ENCODE measurements at regions not wholly inside any gene's neighbourhood (a gene's known extent, or its start where the extent isn't known, plus 50 kb on each side); places are given as distances from the start of the nearest gene placed in this dataset.

- Histone ChIP-seq H3K79me2 (ENCODE audit: low read length) (no peaks in the 10 kb centered on the region), H3F3A (ENCODE audit: low read length, unreplicated experiment) (no peaks in the 10 kb centered on the region), H3K27ac (ENCODE audit: low read length) (no peak overlapping the region), H3K9me3 (ENCODE audit: low read length) (no peaks in the 10 kb centered on the region), H2AFZ (ENCODE audit: low read length) (no peak overlapping the region), H3K9ac (ENCODE audit: low read length) (no peak overlapping the region), H3K27me3 (ENCODE audit: low read length) (no peaks in the 10 kb centered on the region), H3K36me3 (ENCODE audit: low read depth, low read length) (no peaks in the 10 kb centered on the region), H4K20me1 (ENCODE audit: low read length) (no peaks in the 10 kb centered on the region), H3K4me3 (ENCODE audit: low read length) (no peak overlapping the region), H3K9me2 (replicated peaks; ENCODE audit: low read length) (no peaks in the 10 kb centered on the region), H3K4me1 (ENCODE audit: insufficient read depth, low read length) (no peaks in the 10 kb centered on the region), H3K4me2 (ENCODE audit: low read length) (no peak overlapping the region)
- ATAC-seq: no peak
- no peak for DNase-seq
- BruUV-seq (replicated peaks): no TSS peak
- CTCF ChIA-PET: no interaction called here
- POLR2A ChIA-PET (ENCODE audit: unreplicated experiment): no interaction called here
- no peak for TF ChIP-seq EZH2phosphoT487 (IDR thresholded peaks at IDR 0.05; ENCODE audit: borderline replicate concordance, low read length)
- no peak for TF ChIP-seq CTCF (conservative IDR thresholded peaks at IDR 0.05; ENCODE audit: low read depth, low read length)
- TF ChIP-seq EZH2 (IDR thresholded peaks at IDR 0.05; ENCODE audit: low read length, unreplicated experiment): no peak
- intact Hi-C loops (cut with micrococcal nuclease): no loop called here
These were observed 211.5 kb downstream of the KLF6 start for GRCh38 chr10:3573498-3573897.

GRCh38 chr10:3571310-3571825, 213.6 kb downstream of the KLF6 start:
- no peak for TF ChIP-seq CTCF (conservative IDR thresholded peaks at IDR 0.05; ENCODE audit: low read depth, low read length)
- no peak for TF ChIP-seq EZH2phosphoT487 (IDR thresholded peaks at IDR 0.05; ENCODE audit: borderline replicate concordance, low read length)
- TF ChIP-seq EZH2 (IDR thresholded peaks at IDR 0.05; ENCODE audit: low read length, unreplicated experiment): no peak

GRCh38 chr10:3570855-3571266, 214.1 kb downstream of the KLF6 start:
- ATAC-seq (no peak), DNase-seq (no peak)
- Histone ChIP-seq H3K4me1 (ENCODE audit: insufficient read depth, low read length) (peaks cover 10% of the 10 kb centered on the region), H3K9me2 (replicated peaks; ENCODE audit: low read length) (no peaks in the 10 kb centered on the region), H3K9ac (ENCODE audit: low read length) (no peak overlapping the region), H3K4me3 (ENCODE audit: low read length) (no peak overlapping the region), H2AFZ (ENCODE audit: low read length) (no peak overlapping the region), H3F3A (ENCODE audit: low read length, unreplicated experiment) (no peaks in the 10 kb centered on the region), H3K9me3 (ENCODE audit: low read length) (no peaks in the 10 kb centered on the region), H4K20me1 (ENCODE audit: low read length) (no peaks in the 10 kb centered on the region), H3K4me2 (ENCODE audit: low read length) (no peak overlapping the region), H3K79me2 (ENCODE audit: low read length) (no peaks in the 10 kb centered on the region), H3K27me3 (ENCODE audit: low read length) (no peaks in the 10 kb centered on the region), H3K27ac (ENCODE audit: low read length) (no peak overlapping the region), H3K36me3 (ENCODE audit: low read depth, low read length) (no peaks in the 10 kb centered on the region)
- no peak for TF ChIP-seq EZH2 (IDR thresholded peaks at IDR 0.05; ENCODE audit: low read length, unreplicated experiment)
- TF ChIP-seq CTCF (conservative IDR thresholded peaks at IDR 0.05; ENCODE audit: low read depth, low read length): no peak
- no peak for TF ChIP-seq EZH2phosphoT487 (IDR thresholded peaks at IDR 0.05; ENCODE audit: borderline replicate concordance, low read length)
- POLR2A ChIA-PET (ENCODE audit: unreplicated experiment): no interaction called here
- BruUV-seq (replicated peaks): no TSS peak
- intact Hi-C loops (cut with micrococcal nuclease): no loop called here
- CTCF ChIA-PET: no interaction called here

More at GRCh38 chr10:3571310-3571825, 213.6 kb downstream of the KLF6 start:
- no peaks in the 10 kb centered on the region for H3K27me3 ChIP-seq (ENCODE audit: low read length)
- no peaks in the 10 kb centered on the region for H4K20me1 ChIP-seq (ENCODE audit: low read length)
- no TSS peak for BruUV-seq (replicated peaks)
- no peak overlapping the region for H2AFZ ChIP-seq (ENCODE audit: low read length)
- peaks cover 10% of the 10 kb centered on the region for H3K4me1 ChIP-seq (ENCODE audit: insufficient read depth, low read length)
- ChIA-PET CTCF (no interaction called here), POLR2A (ENCODE audit: unreplicated experiment) (no interaction called here)
- no peak overlapping the region for H3K27ac ChIP-seq (ENCODE audit: low read length)
- no peaks in the 10 kb centered on the region for H3K79me2 ChIP-seq (ENCODE audit: low read length)
- H3K9me2 ChIP-seq (replicated peaks; ENCODE audit: low read length): no peaks in the 10 kb centered on the region
- H3K9ac ChIP-seq (ENCODE audit: low read length): no peak overlapping the region
- no peaks in the 10 kb centered on the region for H3K36me3 ChIP-seq (ENCODE audit: low read depth, low read length)
- ATAC-seq (no peak), DNase-seq (no peak)
- no peak overlapping the region for H3K4me2 ChIP-seq (ENCODE audit: low read length)
- H3K4me3 ChIP-seq (ENCODE audit: low read length): no peak overlapping the region
- no peaks in the 10 kb centered on the region for H3F3A ChIP-seq (ENCODE audit: low read length, unreplicated experiment)
- intact Hi-C loops (cut with micrococcal nuclease): no loop called here
- H3K9me3 ChIP-seq (ENCODE audit: low read length): no peaks in the 10 kb centered on the region

Measured in PC-3 (cell line).